ENCODE measurements at regions not wholly inside any gene's neighbourhood (a gene's known extent, or its start where the extent isn't known, plus 50 kb on each side); places are given as distances from the start of the nearest gene placed in this dataset.

DNA sequence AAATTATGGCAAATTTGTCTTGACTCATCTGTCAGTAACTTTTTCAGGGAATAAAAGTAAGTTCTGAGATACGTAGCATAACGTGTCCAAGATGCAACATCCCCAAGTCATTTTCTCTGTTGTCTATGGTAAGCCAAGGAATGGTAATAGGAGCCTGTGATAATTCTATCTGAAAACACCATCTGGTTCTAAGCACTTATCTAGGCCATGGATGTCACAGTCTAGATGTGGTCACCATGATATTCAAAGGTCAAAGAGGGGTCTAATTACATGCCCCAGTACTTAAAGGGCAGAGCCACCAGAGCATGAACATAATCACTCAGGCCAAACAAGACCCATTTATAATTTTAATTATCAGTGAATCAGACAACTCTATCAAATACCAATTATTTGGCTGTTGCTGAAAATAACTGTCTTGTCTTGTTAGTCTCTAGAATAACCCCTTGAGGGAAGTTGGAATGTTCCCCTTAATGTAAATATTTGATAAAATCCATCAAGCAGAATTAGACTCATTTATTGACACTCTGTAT lies 225.1 kb upstream of the MPPED2 start:
- Histone ChIP-seq H3K27ac (no peak overlapping the region), H3K27me3 (ENCODE audit: insufficient read depth, low read depth, severe bottlenecking) (no peaks in the 10 kb centered on the region), H3K36me3 (no peaks in the 10 kb centered on the region), H3K9me3 (ENCODE audit: severe bottlenecking) (no peaks in the 10 kb centered on the region), H3K4me3 (ENCODE audit: low read depth, low read length) (no peak overlapping the region)
- TF ChIP-seq, protein P1, sequence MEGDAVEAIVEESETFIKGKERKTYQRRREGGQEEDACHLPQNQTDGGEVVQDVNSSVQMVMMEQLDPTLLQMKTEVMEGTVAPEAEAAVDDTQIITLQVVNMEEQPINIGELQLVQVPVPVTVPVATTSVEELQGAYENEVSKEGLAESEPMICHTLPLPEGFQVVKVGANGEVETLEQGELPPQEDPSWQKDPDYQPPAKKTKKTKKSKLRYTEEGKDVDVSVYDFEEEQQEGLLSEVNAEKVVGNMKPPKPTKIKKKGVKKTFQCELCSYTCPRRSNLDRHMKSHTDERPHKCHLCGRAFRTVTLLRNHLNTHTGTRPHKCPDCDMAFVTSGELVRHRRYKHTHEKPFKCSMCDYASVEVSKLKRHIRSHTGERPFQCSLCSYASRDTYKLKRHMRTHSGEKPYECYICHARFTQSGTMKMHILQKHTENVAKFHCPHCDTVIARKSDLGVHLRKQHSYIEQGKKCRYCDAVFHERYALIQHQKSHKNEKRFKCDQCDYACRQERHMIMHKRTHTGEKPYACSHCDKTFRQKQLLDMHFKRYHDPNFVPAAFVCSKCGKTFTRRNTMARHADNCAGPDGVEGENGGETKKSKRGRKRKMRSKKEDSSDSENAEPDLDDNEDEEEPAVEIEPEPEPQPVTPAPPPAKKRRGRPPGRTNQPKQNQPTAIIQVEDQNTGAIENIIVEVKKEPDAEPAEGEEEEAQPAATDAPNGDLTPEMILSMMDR (IDR thresholded peaks at IDR 0.05; ENCODE audit: low read depth, low read length): no peak
- no peak for DNase-seq

DNA sequence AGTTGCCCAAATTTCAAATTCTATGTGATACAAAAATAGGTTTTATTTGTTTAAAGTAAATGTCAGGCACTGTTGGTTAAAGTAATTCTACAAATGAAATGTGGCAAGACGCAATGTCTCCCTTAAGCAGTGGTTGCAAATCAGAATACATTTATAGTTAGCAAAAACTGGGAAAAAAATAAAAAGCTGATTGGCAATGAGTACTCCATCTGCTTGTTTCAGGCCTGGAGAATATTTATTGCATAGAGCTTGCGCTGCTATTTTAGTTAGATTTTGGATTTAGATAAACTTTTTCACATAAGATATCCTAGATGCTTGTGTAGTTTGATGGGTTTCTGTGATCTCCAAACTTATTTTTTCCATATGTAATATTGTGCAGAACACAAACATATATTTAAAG lies 224.0 kb upstream of the MPPED2 start:
- no peaks in the 10 kb centered on the region for H3K9me3 ChIP-seq (ENCODE audit: severe bottlenecking)
- H3K4me3 ChIP-seq (ENCODE audit: low read depth, low read length): no peak overlapping the region
- no peaks in the 10 kb centered on the region for H3K27me3 ChIP-seq (ENCODE audit: insufficient read depth, low read depth, severe bottlenecking)
- DNase-seq: no peak
- TF ChIP-seq, protein P1 (IDR thresholded peaks at IDR 0.05; ENCODE audit: low read depth, low read length): no peak
- no peaks in the 10 kb centered on the region for H3K36me3 ChIP-seq
- H3K27ac ChIP-seq: no peak overlapping the region

DNA sequence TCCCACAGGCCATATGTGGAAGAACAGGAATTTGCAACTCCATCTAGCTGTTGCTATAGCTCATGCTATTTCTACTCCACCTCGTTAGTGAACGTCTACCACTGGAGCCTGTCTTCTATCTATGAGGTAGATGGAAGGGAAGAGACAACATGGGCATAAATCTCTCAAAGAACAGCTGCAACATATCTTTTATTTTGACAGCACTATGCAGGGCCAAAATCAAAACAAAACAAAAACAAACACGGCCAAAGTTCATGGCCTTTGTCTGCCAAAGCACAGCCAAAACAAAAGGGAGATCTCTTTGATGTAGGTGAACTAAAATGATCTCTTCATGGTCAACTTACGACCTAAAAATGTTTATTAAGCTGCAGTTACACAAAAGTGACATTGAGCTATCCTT lies 215.2 kb upstream of the MPPED2 start:
- TF ChIP-seq, protein P1 (IDR thresholded peaks at IDR 0.05; ENCODE audit: low read depth, low read length): no peak
- DNase-seq: no peak
- no peaks in the 10 kb centered on the region for H3K9me3 ChIP-seq (ENCODE audit: severe bottlenecking)

DNA sequence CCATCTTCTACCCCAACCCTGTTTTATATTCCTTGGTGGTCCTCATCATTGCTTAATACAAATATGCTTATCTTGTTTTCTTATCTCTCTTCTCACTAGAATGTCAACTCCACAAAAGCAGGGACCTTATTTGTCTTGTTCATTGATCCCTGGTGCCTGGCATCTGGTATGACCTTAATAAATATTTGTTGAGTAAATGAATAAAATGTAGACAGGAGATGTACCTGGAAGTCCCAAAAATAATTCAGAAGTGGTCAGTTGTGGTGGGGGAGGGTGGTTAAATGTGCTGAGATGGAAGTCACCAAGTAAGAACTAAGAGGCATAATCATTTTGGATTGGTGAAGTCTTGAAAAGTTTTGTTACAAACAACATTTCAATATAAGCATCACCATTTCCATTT lies 214.8 kb upstream of the MPPED2 start:
- Histone ChIP-seq H3K27ac (no peak overlapping the region), H3K9me3 (ENCODE audit: severe bottlenecking) (no peaks in the 10 kb centered on the region), H3K4me3 (ENCODE audit: low read depth, low read length) (no peak overlapping the region), H3K27me3 (ENCODE audit: insufficient read depth, low read depth, severe bottlenecking) (no peaks in the 10 kb centered on the region), H3K36me3 (no peaks in the 10 kb centered on the region)
- TF ChIP-seq, protein P1 (IDR thresholded peaks at IDR 0.05; ENCODE audit: low read depth, low read length): no peak
- no peak for DNase-seq

More for the DNA sequence above, 215.2 kb upstream of the MPPED2 start:
- no peaks in the 10 kb centered on the region for H3K27me3 ChIP-seq (ENCODE audit: insufficient read depth, low read depth, severe bottlenecking)
- H3K36me3 ChIP-seq: no peaks in the 10 kb centered on the region
- no peak overlapping the region for H3K27ac ChIP-seq
- no peak overlapping the region for H3K4me3 ChIP-seq (ENCODE audit: low read depth, low read length)

DNA sequence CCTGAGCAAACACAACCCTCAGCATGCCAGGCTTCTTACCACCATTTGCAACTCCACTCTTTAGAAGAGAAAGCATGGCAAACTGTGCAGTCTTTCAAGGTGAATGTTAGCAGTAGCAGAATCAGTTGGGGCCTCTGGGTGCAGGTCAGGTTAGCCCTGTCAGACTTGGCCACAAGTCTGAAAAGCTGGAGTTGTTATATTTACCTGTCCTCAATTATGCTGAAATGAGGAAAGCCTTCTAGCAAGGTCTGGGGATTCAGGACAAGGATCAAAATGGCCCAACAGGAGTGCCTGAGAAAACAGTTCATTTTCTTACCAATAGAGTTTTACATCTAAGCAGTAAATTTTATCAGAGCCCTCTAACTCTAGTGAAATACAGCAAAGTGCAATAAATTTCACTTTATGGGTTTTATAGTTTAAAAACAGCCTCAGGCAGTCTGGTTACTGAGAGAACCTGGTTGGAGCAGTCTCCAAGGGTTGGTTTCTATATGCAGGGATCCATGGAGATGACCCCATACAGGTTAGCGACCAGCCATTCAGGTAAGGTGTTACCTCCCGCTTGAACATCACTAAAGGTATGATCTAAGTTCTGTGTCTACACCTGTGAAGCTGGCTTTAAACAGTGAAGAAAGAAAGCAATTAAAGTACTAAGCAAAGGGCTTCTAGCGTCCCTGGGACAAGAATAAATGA lies 212.5 kb upstream of the MPPED2 start:
- H3K36me3 ChIP-seq: no peaks in the 10 kb centered on the region
- H3K27me3 ChIP-seq (ENCODE audit: insufficient read depth, low read depth, severe bottlenecking): no peaks in the 10 kb centered on the region
- TF ChIP-seq, protein P1 (IDR thresholded peaks at IDR 0.05; ENCODE audit: low read depth, low read length): no peak
- H3K27ac ChIP-seq: no peak overlapping the region
- no peak overlapping the region for H3K4me3 ChIP-seq (ENCODE audit: low read depth, low read length)
- H3K9me3 ChIP-seq (ENCODE audit: severe bottlenecking): no peaks in the 10 kb centered on the region
- DNase-seq: no peak

DNA sequence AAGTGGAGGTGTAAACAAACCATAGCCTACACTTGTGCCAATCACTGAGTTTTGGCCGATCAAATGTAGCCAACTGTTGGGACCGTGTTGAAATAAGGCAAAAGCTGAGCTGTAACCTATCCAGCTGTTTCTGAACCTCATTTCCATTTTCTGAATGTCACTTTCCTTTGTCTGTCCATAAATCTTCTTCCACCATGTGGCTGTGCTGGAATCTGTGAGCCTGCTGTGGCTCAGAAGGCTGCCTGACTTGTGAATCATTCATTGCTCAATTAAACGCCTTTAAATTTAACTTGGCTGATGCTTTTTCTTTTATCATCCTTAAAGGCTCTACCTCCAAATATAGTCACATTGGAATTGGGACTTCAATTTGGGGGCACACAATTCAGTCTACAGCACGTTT lies 203.1 kb upstream of the MPPED2 start:
- no peak overlapping the region for H3K4me3 ChIP-seq (ENCODE audit: low read depth, low read length)
- no peaks in the 10 kb centered on the region for H3K9me3 ChIP-seq (ENCODE audit: severe bottlenecking)
- H3K27ac ChIP-seq: no peak overlapping the region
- no peaks in the 10 kb centered on the region for H3K27me3 ChIP-seq (ENCODE audit: insufficient read depth, low read depth, severe bottlenecking)
- TF ChIP-seq, protein P1 (IDR thresholded peaks at IDR 0.05; ENCODE audit: low read depth, low read length): no peak
- DNase-seq: no peak
- H3K36me3 ChIP-seq: no peaks in the 10 kb centered on the region

All from WERI-Rb-1 (cell line).